GM19324 (cell line): ENCODE measurements at regions not wholly inside any gene's neighbourhood (a gene's known extent, or its start where the extent isn't known, plus 50 kb on each side); places are given as distances from the start of the nearest gene placed in this dataset.

Experiments
- ATAC-seq: cut with Tn5 transposase; IDR thresholded peaks from one replicate; pipeline ENCODE4 v1.9.1; 2021; ENCODE audit warnings: mild to moderate bottlenecking, moderate library complexity; ENCODE audit not compliant: unreplicated experiment, low FRiP score

DNA sequence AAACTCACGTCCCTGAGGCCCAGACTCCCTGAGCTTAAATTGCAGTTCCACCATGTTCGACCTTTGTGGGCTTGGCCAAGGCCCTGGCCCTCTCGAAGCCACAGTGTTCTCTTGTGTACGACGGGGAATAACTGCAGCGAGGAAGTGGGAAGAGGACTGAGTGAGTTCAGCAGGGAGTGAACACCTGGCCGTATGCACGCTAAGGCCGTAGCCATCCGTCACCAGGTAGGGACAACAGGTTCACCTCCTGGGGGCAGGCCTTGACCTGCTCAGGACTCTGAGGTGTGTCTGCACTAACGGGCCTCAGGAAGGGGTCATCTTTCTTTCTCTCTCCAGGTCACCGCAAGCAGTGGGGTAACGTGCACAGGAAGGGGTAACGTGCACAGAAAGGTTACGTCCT, 67.2 kb upstream of the CTBP2 start:
- ATAC-seq: no peak

DNA sequence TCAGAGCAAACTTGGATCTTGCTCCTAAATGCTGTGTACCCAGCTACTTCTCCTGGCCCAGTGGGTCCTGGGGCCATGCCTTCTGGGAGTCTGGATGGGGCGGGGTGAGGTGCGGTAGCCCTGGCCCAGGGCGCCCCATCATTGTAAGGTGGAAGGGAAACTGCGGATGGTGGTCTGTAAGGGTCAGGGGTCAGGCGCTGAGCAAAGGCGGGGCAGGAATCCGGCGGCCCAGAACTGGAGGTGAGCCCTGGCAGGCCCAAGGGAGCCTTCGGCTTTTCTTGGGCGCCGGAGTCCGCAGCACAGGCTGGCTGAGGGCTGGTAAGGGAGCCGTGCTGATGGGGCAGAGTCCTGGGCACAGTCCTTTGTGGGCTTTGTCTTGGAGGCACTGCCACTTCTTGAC, 66.5 kb upstream of the CTBP2 start:
- ATAC-seq: no peak

DNA sequence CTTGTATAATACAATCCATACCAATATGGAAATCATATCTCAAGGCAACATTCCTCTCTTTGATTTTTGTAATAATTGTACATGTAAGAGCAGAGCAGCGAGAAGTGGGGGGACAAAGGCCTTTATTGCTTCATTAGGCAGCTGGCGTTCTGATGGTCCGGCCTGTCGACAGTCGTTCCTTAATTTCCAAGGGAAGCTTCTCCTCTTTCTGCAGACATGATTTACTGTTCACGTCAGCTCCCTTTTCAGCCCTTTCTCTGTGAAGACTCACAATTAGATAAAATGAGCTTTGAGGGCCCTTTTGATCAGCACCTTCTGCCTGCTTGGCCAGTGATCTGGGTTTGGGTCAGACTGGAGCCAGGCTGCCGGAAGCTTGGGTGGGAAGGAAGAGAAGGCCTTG, 65.6 kb upstream of the CTBP2 start:
- no peak for ATAC-seq

DNA sequence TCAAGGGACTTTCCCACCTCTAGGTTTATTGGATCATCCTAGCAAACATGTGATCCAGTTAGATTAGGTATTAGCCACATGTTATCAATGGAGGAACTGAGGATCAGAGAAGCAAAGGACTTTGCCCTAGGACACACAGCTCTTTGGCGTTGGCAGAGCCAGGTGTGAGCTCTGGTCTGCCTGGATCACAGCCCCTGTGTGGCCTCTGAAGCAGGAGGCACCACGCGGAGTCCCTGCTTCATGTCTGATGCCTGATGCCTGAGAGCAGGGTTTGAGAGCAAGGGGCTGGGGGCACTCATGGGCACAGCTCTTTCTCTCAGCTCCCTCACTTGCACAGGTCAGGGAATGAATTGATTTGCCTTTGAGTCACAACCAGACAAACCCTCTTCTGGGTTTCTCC, 64.7 kb upstream of the CTBP2 start:
- no peak for ATAC-seq

DNA sequence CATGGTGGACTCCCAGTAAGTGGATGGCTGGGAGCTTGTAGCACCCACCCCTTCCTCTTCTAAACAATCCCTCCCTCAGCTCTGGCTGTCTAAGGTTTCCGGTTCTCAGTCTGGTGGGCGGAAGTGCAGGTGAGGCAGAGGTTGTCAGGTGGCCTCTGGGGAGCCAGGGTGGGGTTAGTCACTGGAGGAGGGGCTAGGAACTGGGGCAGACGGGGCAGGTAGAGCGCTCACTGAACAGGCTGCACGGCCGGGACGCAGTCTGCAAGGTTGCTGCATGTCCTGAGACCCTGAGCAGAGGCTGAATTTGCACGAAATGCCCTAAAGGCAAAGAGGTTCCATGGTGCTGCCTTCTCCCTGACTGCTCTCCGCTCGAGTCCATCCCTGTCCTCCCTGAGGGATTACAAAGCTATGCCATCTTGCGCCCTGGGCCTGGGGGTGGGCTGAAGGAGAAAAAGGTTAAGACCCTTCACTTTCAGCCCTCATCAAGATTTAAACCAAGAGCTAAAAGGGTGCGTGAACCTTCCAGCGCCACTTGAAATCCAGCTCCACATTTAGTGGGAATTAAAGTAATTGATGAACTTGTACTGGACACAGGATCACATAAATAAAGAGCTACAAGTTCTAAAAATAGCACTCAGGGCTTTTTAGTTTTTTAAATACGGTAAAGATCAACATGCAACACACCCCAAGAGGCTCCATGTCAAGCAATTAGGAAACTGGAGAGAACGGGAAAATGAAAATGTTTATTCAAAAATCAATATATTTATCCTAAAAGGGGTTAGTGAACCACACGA, 62.3 kb upstream of the CTBP2 start:
- no peak for ATAC-seq

DNA sequence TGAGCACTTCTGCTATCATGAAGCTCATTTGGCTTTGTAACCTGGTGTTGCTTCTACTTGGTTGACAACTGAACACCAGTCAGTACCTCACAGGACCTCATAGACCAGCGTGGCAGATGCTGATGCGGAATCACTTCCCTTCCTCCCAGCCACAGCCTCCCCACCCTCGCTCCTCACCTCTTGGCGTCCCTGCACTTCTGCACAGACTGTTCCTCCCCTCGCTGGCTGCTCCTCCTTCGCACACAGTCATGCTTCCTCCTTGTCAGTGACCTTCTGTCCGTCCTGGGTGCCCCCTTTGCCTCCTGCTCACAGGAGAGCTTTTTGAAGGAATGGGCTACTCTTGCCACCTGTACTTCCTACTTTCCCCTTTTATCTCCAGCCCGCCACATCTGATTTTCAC, 61.4 kb upstream of the CTBP2 start:
- no peak for ATAC-seq

DNA sequence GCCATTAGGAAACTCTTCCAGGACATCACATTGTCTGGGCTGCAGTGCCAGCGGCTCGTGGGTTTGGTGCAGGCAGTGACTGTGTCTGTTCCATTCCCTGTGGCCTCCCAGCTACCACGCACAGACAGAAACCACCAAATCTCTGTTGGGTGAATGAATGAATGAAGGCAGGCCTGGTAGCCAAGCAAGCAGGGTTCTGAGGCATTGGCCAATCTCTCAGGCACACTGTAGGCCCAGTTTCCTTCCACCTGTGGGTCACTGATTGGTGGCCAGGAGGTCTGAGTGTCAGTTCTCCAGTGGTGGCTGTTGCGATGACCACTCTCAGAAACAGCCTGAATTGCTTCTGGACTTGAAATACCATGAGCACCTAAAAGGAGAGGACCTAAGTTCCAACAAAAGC, 59.4 kb upstream of the CTBP2 start:
- no peak for ATAC-seq

DNA sequence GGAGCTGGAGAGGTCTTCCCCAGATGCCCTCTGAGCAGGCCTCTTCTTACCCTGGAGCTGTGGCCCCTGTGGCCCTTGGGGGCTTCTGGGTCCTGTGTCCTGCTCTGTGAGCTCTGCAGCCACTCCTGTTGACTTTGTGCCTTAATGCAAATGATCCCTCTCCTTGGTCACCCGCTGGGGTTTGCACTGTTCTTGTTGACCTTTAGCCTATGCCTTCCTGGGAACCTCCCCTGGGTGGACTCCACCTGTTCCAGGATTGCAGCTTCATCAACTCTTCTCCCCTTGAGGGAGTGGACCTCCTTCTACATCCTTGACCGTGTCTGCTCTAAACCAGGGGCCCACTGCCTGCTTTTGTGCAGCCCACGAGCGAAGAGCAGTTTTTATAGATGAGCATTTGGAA, 58.6 kb upstream of the CTBP2 start:
- ATAC-seq: no peak

DNA sequence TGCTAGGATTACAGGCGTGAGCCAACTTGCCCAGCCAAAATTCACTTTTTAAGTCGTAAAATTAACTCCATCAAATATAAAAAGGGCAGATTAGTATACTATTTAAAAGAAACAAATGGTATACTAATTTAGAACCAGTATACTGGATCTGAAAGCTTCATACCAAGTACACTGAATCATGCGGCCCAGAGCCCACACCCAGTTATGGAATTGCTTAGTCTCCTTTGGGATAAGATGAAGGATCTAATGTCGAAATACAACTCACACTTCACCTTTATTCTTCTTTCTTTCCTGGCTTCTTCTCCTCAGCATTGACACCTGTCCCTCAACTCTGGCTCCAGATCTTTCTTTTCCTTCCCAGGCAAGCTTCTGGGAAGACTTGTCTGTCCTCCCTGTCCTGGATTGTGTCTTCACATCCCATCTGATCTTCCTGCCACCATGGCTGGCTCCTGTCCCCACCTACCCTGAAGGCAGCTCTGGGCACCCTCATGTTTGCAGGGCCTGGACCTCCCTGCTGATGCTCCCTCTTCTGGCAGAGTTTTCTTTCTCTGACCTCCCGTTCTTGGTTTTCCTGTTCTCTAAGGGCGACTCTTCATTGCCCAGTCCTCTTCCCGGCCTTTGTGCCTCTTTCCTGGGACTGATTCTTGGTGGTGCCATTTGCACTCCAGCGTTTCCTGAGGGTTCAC, 57.8 kb upstream of the CTBP2 start:
- no peak for ATAC-seq

DNA sequence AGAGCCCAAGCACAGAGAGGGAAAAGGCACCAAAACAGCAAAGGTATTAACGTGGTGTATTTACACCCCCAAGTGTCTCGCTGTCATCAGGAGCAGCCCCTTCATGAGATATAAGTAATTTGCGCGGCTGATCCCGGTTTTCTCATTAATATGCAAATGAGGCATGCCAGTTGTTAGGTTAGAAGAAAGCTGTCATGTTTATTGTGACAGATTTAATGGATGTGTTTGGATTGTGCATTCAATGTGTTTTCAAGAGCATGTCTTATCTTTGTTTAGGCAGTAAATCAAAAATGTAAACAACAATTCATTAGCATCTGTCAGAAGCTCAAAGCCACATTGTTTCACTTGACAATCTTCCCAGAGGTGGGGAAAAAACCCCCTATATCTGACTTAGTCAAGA, 56.5 kb upstream of the CTBP2 start:
- ATAC-seq: no peak

DNA sequence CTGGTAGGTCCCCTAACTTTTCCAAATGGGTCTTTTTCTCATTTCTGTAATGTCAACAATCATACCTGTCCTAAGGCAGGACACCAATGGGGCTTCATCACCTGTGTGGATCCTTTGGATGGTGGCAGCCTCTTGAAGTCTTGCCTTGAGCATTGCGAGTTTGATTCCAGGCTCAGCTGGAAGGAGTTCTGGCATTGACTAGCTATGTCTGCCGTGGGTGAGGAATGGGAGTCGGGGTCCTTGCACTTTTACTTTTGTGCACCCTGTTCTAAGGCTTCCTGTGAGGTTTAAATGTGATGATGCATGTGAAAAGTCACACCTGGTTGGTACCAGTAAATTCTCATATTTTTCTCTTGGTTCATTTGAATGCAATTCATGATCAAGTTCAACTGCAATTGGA, 55.9 kb upstream of the CTBP2 start:
- no peak for ATAC-seq

DNA sequence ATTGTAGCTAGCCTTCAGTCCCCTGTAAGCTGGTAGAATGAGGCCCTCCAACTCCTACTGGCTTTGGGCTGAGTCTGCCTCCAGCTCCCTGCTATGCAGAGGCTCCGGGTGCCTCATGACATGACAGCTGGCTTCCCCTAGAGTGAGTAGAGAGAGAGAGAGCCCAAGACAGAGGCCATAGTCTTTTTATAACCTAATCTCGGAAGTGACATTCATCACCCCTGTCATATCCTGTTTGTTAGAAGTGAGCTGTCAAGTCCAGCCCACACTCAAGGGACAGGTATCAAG, 53.9 kb upstream of the CTBP2 start:
- no peak for ATAC-seq

DNA sequence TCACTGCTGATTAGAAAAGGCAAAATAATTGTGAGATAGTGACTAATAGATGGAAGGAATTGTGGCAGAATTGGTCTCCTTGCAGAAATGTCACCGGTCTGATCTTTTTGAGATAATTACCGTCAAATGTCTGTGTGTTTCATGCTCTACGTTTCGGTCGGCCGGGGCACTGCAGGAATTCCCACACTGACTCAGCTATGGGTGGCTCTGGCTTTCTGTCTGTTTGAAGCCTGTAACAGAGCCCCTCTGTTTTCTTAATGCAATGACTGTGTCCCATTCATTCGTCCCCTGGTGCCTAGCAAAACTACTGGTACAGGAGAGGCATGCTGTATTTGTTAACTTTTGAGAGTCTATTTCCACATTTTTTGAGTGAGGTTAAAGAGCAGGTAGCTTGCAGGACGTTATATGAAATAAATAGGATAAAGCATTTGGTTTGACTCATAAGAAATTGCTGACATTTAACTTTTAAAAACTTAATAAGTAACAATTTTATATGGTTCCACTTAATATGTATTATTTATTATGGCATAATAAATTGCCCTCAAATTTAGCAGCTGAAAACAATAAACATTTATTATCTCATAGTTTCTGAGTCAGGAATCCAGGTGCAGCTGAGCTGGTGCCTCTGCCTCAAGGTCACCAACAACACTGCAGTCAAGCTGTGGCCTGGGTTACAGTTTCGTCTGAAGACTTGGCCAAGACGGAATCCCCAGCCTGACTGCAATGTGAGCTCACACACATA, 53.3 kb upstream of the CTBP2 start:
- no peak for ATAC-seq

DNA sequence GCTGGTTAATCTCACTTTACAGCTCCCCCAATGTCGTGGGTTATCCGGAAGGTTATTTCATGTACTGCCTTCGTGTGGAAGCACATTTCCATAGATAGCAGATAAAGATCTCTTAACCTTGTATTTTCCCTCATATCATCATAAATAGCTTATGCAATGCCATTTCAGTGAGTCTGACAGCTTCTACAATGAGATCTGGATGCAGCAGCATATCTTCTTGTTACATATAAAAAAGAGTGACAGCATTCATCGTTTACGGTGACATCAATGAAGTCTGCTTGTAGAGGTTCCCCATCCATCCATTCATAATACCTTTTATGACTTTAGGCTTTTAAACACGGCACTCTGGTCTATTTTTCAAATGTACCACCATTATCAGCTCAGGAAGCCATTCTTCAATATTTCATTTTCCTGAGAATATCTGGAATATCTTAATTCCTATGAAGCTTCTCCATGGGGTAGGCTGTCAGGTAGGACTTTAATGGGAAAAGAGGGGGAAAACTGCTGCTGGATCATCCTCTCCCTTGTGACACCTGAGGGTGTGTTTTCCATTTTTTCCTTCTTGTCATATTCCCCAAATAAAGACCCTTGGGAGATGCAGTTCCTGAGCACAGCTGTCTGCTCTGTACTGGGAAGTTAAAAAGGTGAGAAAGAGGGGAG, 51.9 kb upstream of the CTBP2 start:
- no peak for ATAC-seq
